Fibroblast of lung (primary cell): ENCODE measurements at regions not wholly inside any gene's neighbourhood (a gene's known extent, or its start where the extent isn't known, plus 50 kb on each side); places are given as distances from the start of the nearest gene placed in this dataset.

ENCODE experiments used
- DNase-seq, 2 donors: peaks; one replicate each; pipeline versions ENCODE4 v3.0.0 to v3.0.0-alpha.2; 2010; ENCODE audit warnings: low read depth in 2 of 2
- H2AFZ ChIP-seq: 2 replicates; pipeline ENCODE4 v1.5.1; 2012; ENCODE audit warnings: low read length, control low read depth, inconsistent platforms
- H3K27ac ChIP-seq: 2 replicates; pipeline ENCODE4 v1.5.1; 2011; ENCODE audit warnings: low read length, control low read depth; ENCODE audit not compliant: insufficient read depth
- H3K27me3 ChIP-seq: 2 replicates; pipeline ENCODE4 v1.5.1; 2011; ENCODE audit warnings: mild to moderate bottlenecking, low read length; ENCODE audit not compliant: control insufficient read depth, insufficient read depth
- H3K36me3 ChIP-seq: 2 replicates; pipeline ENCODE4 v1.5.1; 2011; ENCODE audit warnings: low read length; ENCODE audit not compliant: control insufficient read depth, insufficient read depth
- H3K4me1 ChIP-seq: 2 replicates; pipeline ENCODE4 v1.5.1; 2011; ENCODE audit warnings: low read length; ENCODE audit not compliant: control insufficient read depth, insufficient read depth; ENCODE audit errors: extremely low read depth
- H3K4me2 ChIP-seq: 2 replicates; pipeline ENCODE4 v1.5.1; 2011; ENCODE audit warnings: low read length, control low read depth; ENCODE audit not compliant: insufficient read depth; ENCODE audit errors: extremely low read depth
- H3K4me3 ChIP-seq, 4 experiments: fragments of 200-600 bp in 1 of 4; sonication (generic) in 1 of 4; replicated peaks in 1 of 4; 2 replicates each; pipeline ENCODE4 v1.5.1; 2011 to 2016; ENCODE audit warnings: low read length in 4 of 4, low read depth in 3 of 4, mild to moderate bottlenecking in 3 of 4, control low read depth in 2 of 4, inconsistent platforms in 1 of 4, mixed read lengths in 1 of 4; ENCODE audit not compliant: insufficient read depth in 1 of 4; ENCODE audit errors: control extremely low read depth in 1 of 4
- H3K79me2 ChIP-seq: 2 replicates; pipeline ENCODE4 v1.5.1; 2012; ENCODE audit warnings: mild to moderate bottlenecking, low read length, inconsistent platforms; ENCODE audit not compliant: control insufficient read depth, insufficient read depth
- H3K9ac ChIP-seq: 2 replicates; pipeline ENCODE4 v1.5.1; 2011; ENCODE audit warnings: mild to moderate bottlenecking, low read length, control low read depth; ENCODE audit not compliant: insufficient read depth
- H3K9me3 ChIP-seq: 2 replicates; pipeline ENCODE4 v1.5.1; 2012; ENCODE audit warnings: low read depth, low read length; ENCODE audit not compliant: control insufficient read depth, insufficient read depth
- H4K20me1 ChIP-seq: 2 replicates; pipeline ENCODE4 v1.5.1; 2011; ENCODE audit warnings: low read length; ENCODE audit not compliant: control insufficient read depth, insufficient read depth; ENCODE audit errors: extremely low read depth
- EZH2 ChIP-seq: IDR thresholded peaks from 2 replicates; pipeline ENCODE4 v1.5.1; 2012; ENCODE audit warnings: low read length, control low read depth, mild to moderate bottlenecking; ENCODE audit errors: missing control alignments
- TF ChIP-seq, protein P1 (sequence below), 2 donors: IDR thresholded peaks in 1 of 2; conservative IDR thresholded peaks in 1 of 2; 1 replicate in 1 of 2; 2 replicates in 1 of 2; pipeline ENCODE4 v1.5.1; 2011 to 2012; ENCODE audit warnings: low read length in 2 of 2, control low read depth in 1 of 2, inconsistent platforms in 1 of 2, low read depth in 1 of 2, mild to moderate bottlenecking in 1 of 2

DNA sequence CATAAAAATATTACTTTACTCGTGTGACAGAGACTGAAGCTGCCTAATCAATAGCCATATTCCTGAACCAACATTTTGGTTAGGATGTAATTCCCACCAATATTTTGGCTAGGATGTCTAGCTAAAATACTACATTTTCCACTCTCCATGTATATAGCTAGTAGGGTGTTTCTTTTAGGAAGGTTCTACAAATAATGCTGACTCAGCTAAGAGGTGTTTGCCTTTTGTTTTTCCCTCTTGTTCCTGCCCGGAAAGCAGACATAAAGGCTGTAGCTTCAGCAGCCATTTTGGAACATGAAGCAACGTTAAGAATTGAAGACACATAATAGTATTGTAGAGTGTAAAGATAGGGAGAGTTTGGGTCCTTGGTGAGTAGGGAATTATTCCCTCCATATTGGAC lies 187.3 kb upstream of the PDZRN3 start:
- no peak overlapping the region for H3K9ac ChIP-seq
- H3K9me3 ChIP-seq: no peaks in the 10 kb centered on the region
- no peaks in the 10 kb centered on the region for H3K27me3 ChIP-seq
- no peak overlapping the region for H2AFZ ChIP-seq
- TF ChIP-seq, protein P1, sequence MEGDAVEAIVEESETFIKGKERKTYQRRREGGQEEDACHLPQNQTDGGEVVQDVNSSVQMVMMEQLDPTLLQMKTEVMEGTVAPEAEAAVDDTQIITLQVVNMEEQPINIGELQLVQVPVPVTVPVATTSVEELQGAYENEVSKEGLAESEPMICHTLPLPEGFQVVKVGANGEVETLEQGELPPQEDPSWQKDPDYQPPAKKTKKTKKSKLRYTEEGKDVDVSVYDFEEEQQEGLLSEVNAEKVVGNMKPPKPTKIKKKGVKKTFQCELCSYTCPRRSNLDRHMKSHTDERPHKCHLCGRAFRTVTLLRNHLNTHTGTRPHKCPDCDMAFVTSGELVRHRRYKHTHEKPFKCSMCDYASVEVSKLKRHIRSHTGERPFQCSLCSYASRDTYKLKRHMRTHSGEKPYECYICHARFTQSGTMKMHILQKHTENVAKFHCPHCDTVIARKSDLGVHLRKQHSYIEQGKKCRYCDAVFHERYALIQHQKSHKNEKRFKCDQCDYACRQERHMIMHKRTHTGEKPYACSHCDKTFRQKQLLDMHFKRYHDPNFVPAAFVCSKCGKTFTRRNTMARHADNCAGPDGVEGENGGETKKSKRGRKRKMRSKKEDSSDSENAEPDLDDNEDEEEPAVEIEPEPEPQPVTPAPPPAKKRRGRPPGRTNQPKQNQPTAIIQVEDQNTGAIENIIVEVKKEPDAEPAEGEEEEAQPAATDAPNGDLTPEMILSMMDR (conservative IDR thresholded peaks at IDR 0.05 in 1 of 2, IDR thresholded peaks at IDR 0.05 in 1 of 2; ENCODE audit: low read depth in 1 of 2, low read length in 2 of 2): no peak
- no peak for TF ChIP-seq EZH2
- no peak overlapping the region for H3K27ac ChIP-seq
- H3K36me3 ChIP-seq: no peaks in the 10 kb centered on the region
- H3K4me3 ChIP-seq: no peak overlapping the region
- DNase-seq: no peak
- H3K79me2 ChIP-seq: no peaks in the 10 kb centered on the region
- H4K20me1 ChIP-seq: no peaks in the 10 kb centered on the region
- H3K4me2 ChIP-seq: no peak overlapping the region
- no peaks in the 10 kb centered on the region for H3K4me1 ChIP-seq

DNA sequence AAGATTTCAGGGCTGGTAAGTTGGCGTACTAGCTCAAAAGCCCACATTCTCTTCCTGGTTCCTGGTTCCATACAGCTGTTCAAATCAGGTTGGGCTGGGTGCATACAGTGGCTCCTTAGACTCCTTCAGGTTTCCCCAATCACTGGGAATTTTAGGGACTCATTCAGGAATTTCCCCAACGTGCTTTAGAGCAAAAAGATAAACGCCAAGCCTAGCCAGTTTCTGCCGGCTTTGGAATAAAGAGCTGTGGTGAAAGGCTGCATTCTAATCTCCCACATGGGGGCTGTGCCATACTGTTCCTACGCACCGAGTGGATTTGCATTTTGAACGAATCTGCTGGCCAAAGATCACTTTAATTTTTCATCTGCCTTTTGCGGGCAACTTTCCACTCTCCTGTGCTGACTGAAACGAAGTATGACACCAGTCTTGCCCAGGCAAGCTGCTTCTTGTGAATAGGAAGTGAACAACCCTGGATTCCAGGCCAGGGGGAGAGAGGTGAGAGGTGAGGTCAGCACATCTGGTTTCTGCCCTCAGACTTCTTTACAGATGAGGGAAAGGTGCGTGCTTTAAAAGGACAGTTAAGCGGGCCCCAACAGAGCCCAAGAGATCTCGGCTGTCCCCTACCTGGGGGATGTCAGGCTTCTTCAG lies 184.2 kb upstream of the PDZRN3 start:
- H4K20me1 ChIP-seq: no peaks in the 10 kb centered on the region
- no peaks in the 10 kb centered on the region for H3K79me2 ChIP-seq
- H3K36me3 ChIP-seq: no peaks in the 10 kb centered on the region
- H3K4me1 ChIP-seq: no peaks in the 10 kb centered on the region
- no peak overlapping the region for H3K4me3 ChIP-seq
- no peaks in the 10 kb centered on the region for H3K9me3 ChIP-seq
- no peak overlapping the region for H3K4me2 ChIP-seq
- no peaks in the 10 kb centered on the region for H3K27me3 ChIP-seq
- TF ChIP-seq EZH2: no peak
- TF ChIP-seq, protein P1 (conservative IDR thresholded peaks at IDR 0.05 in 1 of 2, IDR thresholded peaks at IDR 0.05 in 1 of 2; ENCODE audit: low read depth in 1 of 2, low read length in 2 of 2): no peak
- H3K9ac ChIP-seq: no peak overlapping the region
- H2AFZ ChIP-seq: no peak overlapping the region
- peak in 1 of 2 donors; percentile 41 for DNase-seq
- H3K27ac ChIP-seq: no peak overlapping the region

DNA sequence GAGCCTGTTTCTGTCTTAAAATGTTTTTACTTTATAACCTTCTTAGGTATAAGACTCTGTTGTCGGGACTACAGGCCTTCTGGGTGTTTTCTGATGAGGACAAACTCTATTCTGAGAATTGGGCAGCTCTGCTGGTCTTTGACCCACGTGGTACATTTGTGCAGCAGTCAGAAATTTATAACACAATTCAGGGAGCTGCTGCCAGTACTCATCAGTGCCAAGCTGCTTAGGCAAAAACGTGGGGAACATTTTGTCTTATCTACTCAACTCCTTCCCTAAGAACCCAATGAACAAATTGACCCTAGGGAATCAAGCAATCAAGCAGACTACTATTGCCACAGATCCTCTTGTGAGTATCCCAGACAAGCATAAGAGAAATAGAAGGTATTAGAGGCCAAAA lies 180.7 kb upstream of the PDZRN3 start:
- H3K9ac ChIP-seq: no peak overlapping the region
- H3K79me2 ChIP-seq: no peaks in the 10 kb centered on the region
- H3K27ac ChIP-seq: no peak overlapping the region
- no peaks in the 10 kb centered on the region for H4K20me1 ChIP-seq
- no peak overlapping the region for H3K4me2 ChIP-seq
- H2AFZ ChIP-seq: no peak overlapping the region
- H3K27me3 ChIP-seq: no peaks in the 10 kb centered on the region
- DNase-seq: peak in 1 of 2 donors; percentile 28
- peaks cover 4% of the 10 kb centered on the region for H3K4me1 ChIP-seq
- no peak overlapping the region for H3K4me3 ChIP-seq
- H3K36me3 ChIP-seq: no peaks in the 10 kb centered on the region
- TF ChIP-seq EZH2: no peak
- TF ChIP-seq, protein P1 (conservative IDR thresholded peaks at IDR 0.05 in 1 of 2, IDR thresholded peaks at IDR 0.05 in 1 of 2; ENCODE audit: low read depth in 1 of 2, low read length in 2 of 2): no peak
- no peaks in the 10 kb centered on the region for H3K9me3 ChIP-seq
